Naive thymus-derived CD4-positive, alpha-beta T cell (primary cell): ENCODE measurements at regions not wholly inside any gene's neighbourhood (a gene's known extent, or its start where the extent isn't known, plus 50 kb on each side); places are given as distances from the start of the nearest gene placed in this dataset.

Experiments used
- ATAC-seq: fragments of 150-1000 bp; cut with Tn5 transposase; 2 replicates; pipeline ENCODE4 v1.10.0; 2021; ENCODE audit warnings: mild to moderate bottlenecking, moderate library complexity
- CTCF ChIA-PET: fragments of 350-600 bp; sonication (Branson Sonifier 250); formaldehyde crosslinking; loops from one replicate; lab custom pipeline; 2021; ENCODE audit warnings: antibody characterized with exemption; lab: Charles Lee
- POLR2A ChIA-PET: fragments of 350-600 bp; sonication (Branson Sonifier 250); formaldehyde crosslinking; loops from one replicate; lab custom pipeline; 2021; ENCODE audit warnings: antibody characterized with exemption, inconsistent platforms; lab: Charles Lee
- DNase-seq, 9 donors: peaks; one replicate each; pipeline versions ENCODE4 v3.0.0 to v3.0.0-alpha.2; 2020 to 2022; ENCODE audit warnings: mixed read lengths in 1 of 9
- H3K27ac ChIP-seq: one replicate; pipeline ENCODE4 v1.7.0; 2013; ENCODE audit warnings: mild to moderate bottlenecking, low read depth, low read length, moderate library complexity
- H3K27me3 ChIP-seq, 2 donors: one replicate each; pipeline ENCODE4 v1.7.0; 2013; ENCODE audit warnings: low read length in 2 of 2, mild to moderate bottlenecking in 2 of 2, moderate library complexity in 2 of 2; ENCODE audit not compliant: control insufficient read depth in 2 of 2, insufficient read depth in 2 of 2
- H3K36me3 ChIP-seq, 3 experiments: 1 replicate in 2 of 3; 2 replicates in 1 of 3; pipeline ENCODE4 v1.7.0; 2013; ENCODE audit warnings: low read length in 3 of 3, mild to moderate bottlenecking in 3 of 3, moderate library complexity in 1 of 3; ENCODE audit not compliant: insufficient read depth in 3 of 3, control insufficient read depth in 2 of 3
- H3K4me1 ChIP-seq, 2 donors: one replicate each; pipeline ENCODE4 v1.7.0; 2013; ENCODE audit warnings: low read length in 2 of 2, mild to moderate bottlenecking in 2 of 2, moderate library complexity in 1 of 2; ENCODE audit not compliant: control insufficient read depth in 2 of 2, insufficient read depth in 2 of 2
- H3K4me3 ChIP-seq: 2 replicates; pipeline ENCODE4 v1.7.0; 2013; ENCODE audit warnings: mild to moderate bottlenecking, low read length
- H3K9me3 ChIP-seq, 3 experiments: 1 replicate in 2 of 3; 2 replicates in 1 of 3; pipeline ENCODE4 v1.7.0; 2013; ENCODE audit warnings: low read length in 3 of 3; ENCODE audit not compliant: control insufficient read depth in 2 of 3
- H3K27ac Mint-ChIP-seq, 9 donors: one replicate each; pipeline ENCODE4 v1.8.0; 2020 to 2022; ENCODE audit warnings: mixed read lengths in 9 of 9, mild to moderate bottlenecking in 8 of 9, moderate library complexity in 5 of 9, inconsistent platforms in 2 of 9
- H3K27me3 Mint-ChIP-seq, 5 donors: one replicate each; pipeline ENCODE4 v1.8.0; 2021 to 2022; ENCODE audit warnings: mixed read lengths in 5 of 5, mild to moderate bottlenecking in 1 of 5
- H3K36me3 Mint-ChIP-seq, 5 donors: one replicate each; pipeline ENCODE4 v1.8.0; 2020 to 2022; ENCODE audit warnings: mixed read lengths in 5 of 5, mild to moderate bottlenecking in 3 of 5, inconsistent platforms in 1 of 5
- H3K4me1 Mint-ChIP-seq, 7 donors: one replicate each; pipeline ENCODE4 v1.8.0; 2020 to 2022; ENCODE audit warnings: mixed read lengths in 7 of 7, mild to moderate bottlenecking in 3 of 7, inconsistent platforms in 1 of 7
- H3K4me3 Mint-ChIP-seq, 10 donors: one replicate each; pipeline ENCODE4 v1.8.0; 2020 to 2022; ENCODE audit warnings: mild to moderate bottlenecking in 10 of 10, mixed read lengths in 10 of 10, moderate library complexity in 6 of 10, inconsistent platforms in 2 of 10
- H3K9me3 Mint-ChIP-seq, 11 donors: one replicate each; pipeline ENCODE4 v1.8.0; 2020 to 2022; ENCODE audit warnings: mixed read lengths in 11 of 11, mild to moderate bottlenecking in 4 of 11, inconsistent platforms in 1 of 11, moderate library complexity in 1 of 11
- intact Hi-C, 2 donors: fragments of 100-400 bp; cut with micrococcal nuclease; formaldehyde crosslinking; loops; one replicate each; pipeline ENCODE4 v1.15.1; 2023

DNA sequence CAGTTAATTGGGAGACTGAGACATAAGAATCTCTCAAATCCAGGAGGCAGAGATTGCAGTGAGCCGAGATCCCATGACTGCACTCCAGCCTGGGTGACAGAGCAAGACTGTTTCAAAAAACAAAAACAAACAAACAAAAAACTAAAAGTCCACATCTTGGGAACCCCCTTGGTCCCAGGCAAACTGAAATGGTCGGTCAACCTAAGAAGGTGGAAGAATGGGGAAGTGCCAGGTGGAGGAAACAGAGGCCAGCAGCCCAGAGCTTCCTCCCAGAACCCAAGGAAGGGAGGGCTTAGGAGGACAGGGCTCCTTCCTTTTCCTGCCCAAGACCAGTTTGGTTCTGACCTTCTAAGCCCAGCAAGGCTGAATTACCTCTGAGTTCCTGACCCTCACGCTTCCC, 121.0 kb upstream of the FUT8 start:
- peak overlapping the region in 6 of 10 donors; percentile 34 to 59 (median 56) for H3K4me3 Mint-ChIP-seq
- no peak for ATAC-seq

DNA sequence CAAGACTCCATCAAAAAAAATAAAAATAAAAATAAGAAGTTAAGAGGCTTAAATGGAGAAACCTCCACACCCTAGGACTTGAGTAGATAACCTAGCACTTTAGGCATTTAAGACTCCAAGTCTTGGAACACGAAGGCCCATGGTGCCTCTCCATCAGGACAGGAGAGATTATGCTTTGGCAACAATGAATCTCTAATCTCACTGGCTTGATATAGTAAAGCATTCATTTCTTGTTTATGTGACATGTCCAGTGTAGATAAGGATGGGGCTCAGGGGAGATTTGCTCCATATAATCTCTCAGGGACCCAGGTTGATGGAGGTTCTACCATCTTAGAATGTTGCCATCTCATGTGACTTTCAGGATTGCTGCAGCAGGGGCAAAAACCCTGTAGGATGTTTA, 117.7 kb upstream of the FUT8 start:
- H3K27me3 ChIP-seq, result no peaks in the 10 kb centered on the region
- Mint-ChIP-seq H3K4me1 (peaks cover 25 to 59% (median 50%) of the 10 kb centered on the region in 7 donors), H3K27ac (no peak overlapping the region), H3K27me3 (no peaks in the 10 kb centered on the region), H3K4me3 (no peak overlapping the region), H3K36me3 (peaks cover 0 to 20% (median 7%) of the 10 kb centered on the region in 5 donors), H3K9me3 (peaks cover 0 to 7% (median 0%) of the 10 kb centered on the region in 11 donors)
- H3K4me1 ChIP-seq, result peaks cover 11 to 26% of the 10 kb centered on the region in 2 donors
- no peaks in the 10 kb centered on the region for H3K36me3 ChIP-seq
- intact Hi-C loops, result no loop called here
- H3K4me3 ChIP-seq, result no peak overlapping the region
- no peak overlapping the region for H3K27ac ChIP-seq
- no peaks in the 10 kb centered on the region for H3K9me3 ChIP-seq
- DNase-seq (no peak), ATAC-seq (no peak)
- POLR2A ChIA-PET, result interaction anchor here (1.0 to 1.3 kb wide), 2 partner anchors 10 to 61 kb away, joined by 3 read pairs; no protein-coding TSS in a partner anchor
- CTCF ChIA-PET, result interaction anchor here (0.7 kb wide), 1 partner anchor 47 kb away, joined by 3 read pairs; no protein-coding TSS in a partner anchor

More for the DNA sequence above, 121.0 kb upstream of the FUT8 start:
- ChIA-PET POLR2A (interaction anchor here (1.0 to 1.4 kb wide), 3 partner anchors 13 to 120 kb away, joined by 3 to 11 read pairs (median 3); partner anchors contain the start of gene FUT8), CTCF (no interaction called here)
- Mint-ChIP-seq H3K27me3 (no peaks in the 10 kb centered on the region), H3K4me1 (peaks cover 36 to 70% (median 61%) of the 10 kb centered on the region in 7 donors), H3K27ac (peak overlapping the region in 8 of 9 donors; percentile 38 to 100 (median 74)), H3K9me3 (peaks cover 0 to 9% (median 0%) of the 10 kb centered on the region in 11 donors), H3K36me3 (peaks cover 0 to 23% (median 4%) of the 10 kb centered on the region in 5 donors)
- DNase-seq, result no peak
- Histone ChIP-seq H3K4me3 (no peak overlapping the region), H3K36me3 (no peaks in the 10 kb centered on the region), H3K9me3 (no peaks in the 10 kb centered on the region), H3K4me1 (peaks cover 39 to 50% of the 10 kb centered on the region in 2 donors), H3K27me3 (no peaks in the 10 kb centered on the region), H3K27ac (no peak overlapping the region)
- intact Hi-C loops, result no loop called here

- intact Hi-C loops, result no loop called here
- no peak overlapping the region for H3K4me3 Mint-ChIP-seq
- no peak for DNase-seq
- H3K4me1 Mint-ChIP-seq, result peaks cover 19 to 61% (median 51%) of the 10 kb centered on the region in 7 donors
- ChIA-PET CTCF (no interaction called here), POLR2A (interaction anchor here (0.6 kb wide), 1 partner anchor 9 kb away, joined by 4 read pairs; no protein-coding TSS in a partner anchor)
- peaks cover 0 to 4% (median 0%) of the 10 kb centered on the region in 11 donors for H3K9me3 Mint-ChIP-seq
- no peaks in the 10 kb centered on the region for H3K27me3 ChIP-seq
- no peaks in the 10 kb centered on the region for H3K9me3 ChIP-seq
- peaks cover 7 to 17% of the 10 kb centered on the region in 2 donors for H3K4me1 ChIP-seq
- no peak overlapping the region for H3K27ac ChIP-seq
- no peaks in the 10 kb centered on the region for H3K27me3 Mint-ChIP-seq
- no peak for ATAC-seq
- H3K27ac Mint-ChIP-seq, result no peak overlapping the region
- H3K4me3 ChIP-seq, result no peak overlapping the region
- H3K36me3 ChIP-seq, result no peaks in the 10 kb centered on the region
- peaks cover 0 to 18% (median 7%) of the 10 kb centered on the region in 5 donors for H3K36me3 Mint-ChIP-seq
Observed at GRCh38 chr14:65296402-65296801, 116.1 kb upstream of the FUT8 start.

DNA sequence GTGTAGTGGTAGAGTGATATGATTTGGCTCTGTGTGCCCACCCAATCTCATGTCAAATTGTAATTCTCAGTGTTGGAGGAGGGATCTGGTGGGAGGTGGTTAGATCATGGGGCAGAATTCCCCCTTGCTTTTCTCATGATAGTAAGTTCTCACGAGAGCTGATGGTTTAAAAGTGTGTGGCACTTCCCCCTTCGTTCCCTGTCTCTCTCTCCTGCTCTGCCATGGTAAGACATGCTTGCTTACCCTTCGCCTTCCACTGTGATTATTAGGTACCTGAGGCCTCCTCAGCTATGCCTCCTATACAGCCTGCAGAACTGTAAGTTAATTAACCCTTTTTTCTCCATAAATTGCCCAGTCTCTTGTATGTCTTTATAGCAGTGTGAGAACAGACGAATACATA, 115.7 kb upstream of the FUT8 start:
- H3K27me3 Mint-ChIP-seq, result no peaks in the 10 kb centered on the region
- H3K36me3 Mint-ChIP-seq, result peaks cover 0 to 19% (median 7%) of the 10 kb centered on the region in 5 donors
- H3K9me3 Mint-ChIP-seq, result peaks cover 0 to 2% (median 0%) of the 10 kb centered on the region in 11 donors
- H3K4me1 ChIP-seq, result peaks cover 3 to 12% of the 10 kb centered on the region in 2 donors
- ATAC-seq (no peak), DNase-seq (no peak)
- H3K27ac ChIP-seq, result no peak overlapping the region
- POLR2A ChIA-PET, result interaction anchor here (0.6 to 1.0 kb wide), 2 partner anchors 8 to 76 kb away, joined by 3 to 4 read pairs; no protein-coding TSS in a partner anchor
- CTCF ChIA-PET, result no interaction called here
- peak overlapping the region in 2 of 9 donors; percentile 5 to 28 for H3K27ac Mint-ChIP-seq
- intact Hi-C loops, result no loop called here
- peaks cover 20 to 61% (median 49%) of the 10 kb centered on the region in 7 donors for H3K4me1 Mint-ChIP-seq
- H3K27me3 ChIP-seq, result no peaks in the 10 kb centered on the region
- H3K4me3 Mint-ChIP-seq, result no peak overlapping the region
- no peaks in the 10 kb centered on the region for H3K9me3 ChIP-seq
- H3K36me3 ChIP-seq, result no peaks in the 10 kb centered on the region
- no peak overlapping the region for H3K4me3 ChIP-seq

DNA sequence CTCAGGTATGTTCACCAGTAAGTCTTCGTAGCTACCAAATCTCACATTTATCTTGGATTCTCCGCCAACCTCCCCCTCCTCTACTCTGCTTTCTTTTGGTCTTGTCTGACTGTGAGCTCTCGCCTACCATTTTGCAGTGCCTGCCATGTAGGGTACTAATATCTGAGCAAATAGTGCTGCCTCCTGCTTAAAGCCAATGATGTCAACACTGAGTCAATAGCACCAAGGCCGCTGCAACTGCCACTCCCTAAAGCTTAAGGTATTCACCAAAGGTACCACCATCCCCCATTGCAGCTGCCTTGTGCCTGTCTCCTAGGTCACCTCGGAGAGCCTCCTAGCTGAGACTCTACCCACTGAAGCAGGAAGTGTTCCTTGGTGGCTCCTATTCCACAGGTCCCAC, 114.8 kb upstream of the FUT8 start:
- Mint-ChIP-seq H3K36me3 (peaks cover 0 to 19% (median 7%) of the 10 kb centered on the region in 5 donors), H3K4me1 (peaks cover 24 to 62% (median 54%) of the 10 kb centered on the region in 7 donors), H3K27ac (peak overlapping the region in 3 of 9 donors; percentile 6 to 47 (median 8)), H3K4me3 (no peak overlapping the region), H3K9me3 (peaks cover 0 to 2% (median 0%) of the 10 kb centered on the region in 11 donors), H3K27me3 (no peaks in the 10 kb centered on the region)
- Histone ChIP-seq H3K4me1 (peaks cover 2 to 10% of the 10 kb centered on the region in 2 donors), H3K27me3 (no peaks in the 10 kb centered on the region), H3K9me3 (no peaks in the 10 kb centered on the region), H3K4me3 (no peak overlapping the region), H3K36me3 (no peaks in the 10 kb centered on the region), H3K27ac (no peak overlapping the region)
- DNase-seq (no peak), ATAC-seq (no peak)
- ChIA-PET POLR2A (interaction anchor here (1.0 to 1.2 kb wide), 2 partner anchors 9 to 10 kb away, joined by 4 to 5 read pairs; no protein-coding TSS in a partner anchor), CTCF (interaction anchor here (1.0 kb wide), 1 partner anchor 24 kb away, joined by 4 read pairs; no protein-coding TSS in a partner anchor)
- intact Hi-C loops, result no loop called here

DNA sequence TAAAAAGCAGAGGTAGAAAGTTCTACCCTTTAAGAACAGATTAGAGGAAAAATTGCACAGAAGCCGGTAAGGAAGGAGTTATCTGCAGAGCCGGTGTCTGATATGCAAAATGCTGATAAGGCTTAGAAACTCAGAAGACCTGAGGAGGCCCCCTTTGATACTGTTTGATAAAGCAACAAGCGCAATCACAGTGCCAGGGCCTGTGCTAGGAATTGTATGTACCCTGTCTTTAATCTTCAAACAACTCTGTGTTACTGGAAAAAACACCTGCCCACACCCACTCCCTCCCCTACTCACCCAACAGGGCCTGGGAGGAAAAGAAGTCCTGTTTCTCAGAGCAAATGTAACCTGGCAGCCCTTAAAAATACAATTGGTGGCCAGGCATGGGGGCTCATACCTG, 112.7 kb upstream of the FUT8 start:
- H3K9me3 Mint-ChIP-seq, result peaks cover 0 to 2% (median 0%) of the 10 kb centered on the region in 11 donors
- ATAC-seq (no peak), DNase-seq (peak in 2 of 9 donors; percentile 5 to 20)
- Histone ChIP-seq H3K4me1 (peaks cover 16 to 25% of the 10 kb centered on the region in 2 donors), H3K9me3 (no peaks in the 10 kb centered on the region), H3K27ac (peak overlapping the region; percentile 51), H3K4me3 (no peak overlapping the region), H3K36me3 (no peaks in the 10 kb centered on the region), H3K27me3 (no peaks in the 10 kb centered on the region)
- ChIA-PET CTCF (no interaction called here), POLR2A (interaction anchor here (1.0 kb wide), 1 partner anchor 12 kb away, joined by 6 read pairs; no protein-coding TSS in a partner anchor)
- H3K27ac Mint-ChIP-seq, result peak overlapping the region in 8 of 9 donors; percentile 23 to 83 (median 58)
- peaks cover 33 to 80% (median 69%) of the 10 kb centered on the region in 7 donors for H3K4me1 Mint-ChIP-seq
- no peaks in the 10 kb centered on the region for H3K27me3 Mint-ChIP-seq
- H3K36me3 Mint-ChIP-seq, result peaks cover 0 to 17% (median 3%) of the 10 kb centered on the region in 5 donors
- intact Hi-C loops, result loop anchor here in 1 of 2 donors (5.0 kb wide), 1 partner anchor 112 kb away; the partner anchor contains the start of gene FUT8
- peak overlapping the region in 6 of 10 donors; percentile 17 to 58 (median 48) for H3K4me3 Mint-ChIP-seq
